ENCODE measurements at regions not wholly inside any gene's neighbourhood (a gene's known extent, or its start where the extent isn't known, plus 50 kb on each side); places are given as distances from the start of the nearest gene placed in this dataset.

DNA sequence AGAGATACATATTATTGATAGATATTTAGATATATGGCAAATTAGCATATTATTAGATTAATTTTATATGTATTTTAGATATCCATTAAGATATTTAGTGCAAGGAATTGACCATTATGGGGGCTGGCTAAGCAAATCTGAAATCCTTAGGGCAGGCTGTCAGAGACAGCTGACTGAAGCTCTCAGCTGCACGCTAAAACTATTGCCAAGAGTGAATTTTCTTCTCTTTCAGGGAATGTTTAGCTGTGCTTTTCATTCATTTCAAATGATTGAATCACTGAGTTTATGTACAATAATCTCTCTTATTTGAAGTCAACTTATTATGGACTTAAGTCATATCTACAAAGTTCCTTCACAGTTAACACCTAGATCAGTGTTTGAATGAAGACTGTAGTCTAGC, 566.5 kb downstream of the LRFN5 start:
- TF ChIP-seq, protein P1, sequence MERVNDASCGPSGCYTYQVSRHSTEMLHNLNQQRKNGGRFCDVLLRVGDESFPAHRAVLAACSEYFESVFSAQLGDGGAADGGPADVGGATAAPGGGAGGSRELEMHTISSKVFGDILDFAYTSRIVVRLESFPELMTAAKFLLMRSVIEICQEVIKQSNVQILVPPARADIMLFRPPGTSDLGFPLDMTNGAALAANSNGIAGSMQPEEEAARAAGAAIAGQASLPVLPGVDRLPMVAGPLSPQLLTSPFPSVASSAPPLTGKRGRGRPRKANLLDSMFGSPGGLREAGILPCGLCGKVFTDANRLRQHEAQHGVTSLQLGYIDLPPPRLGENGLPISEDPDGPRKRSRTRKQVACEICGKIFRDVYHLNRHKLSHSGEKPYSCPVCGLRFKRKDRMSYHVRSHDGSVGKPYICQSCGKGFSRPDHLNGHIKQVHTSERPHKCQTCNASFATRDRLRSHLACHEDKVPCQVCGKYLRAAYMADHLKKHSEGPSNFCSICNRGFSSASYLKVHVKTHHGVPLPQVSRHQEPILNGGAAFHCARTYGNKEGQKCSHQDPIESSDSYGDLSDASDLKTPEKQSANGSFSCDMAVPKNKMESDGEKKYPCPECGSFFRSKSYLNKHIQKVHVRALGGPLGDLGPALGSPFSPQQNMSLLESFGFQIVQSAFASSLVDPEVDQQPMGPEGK (CRISPR knock-in tag; IDR thresholded peaks at IDR 0.05; ENCODE audit: borderline replicate concordance): no peak
- no peak for TF ChIP-seq ZFP3 (CRISPR knock-in tag; IDR thresholded peaks at IDR 0.05)
